Transverse colon (tissue), 4 donors: ENCODE measurements at regions not wholly inside any gene's neighbourhood (a gene's known extent, or its start where the extent isn't known, plus 50 kb on each side); places are given as distances from the start of the nearest gene placed in this dataset.

Source experiments
- EP300 ChIP-seq: sonication (generic); formaldehyde crosslinking; IDR thresholded peaks from one replicate; pipeline ENCODE4 v1.6.1; 2017; ENCODE audit warnings: antibody characterized with exemption, low read depth
- POLR2A ChIP-seq: fragments of 450-650 bp; IDR thresholded peaks from one replicate; pipeline ENCODE4 v1.6.1; 2016; ENCODE audit warnings: antibody characterized with exemption, mild to moderate bottlenecking, moderate library complexity
- POLR2AphosphoS5 ChIP-seq, 3 donors: sonication (generic); formaldehyde crosslinking; IDR thresholded peaks; one replicate each; pipeline ENCODE4 v1.6.1; 2016; ENCODE audit warnings: antibody characterized with exemption in 3 of 3
- TF ChIP-seq, protein P1 (sequence below), 5 experiments: fragments of 200-600 bp in 3 of 5; fragments of 450-650 bp in 2 of 5; sonication (generic) in 3 of 5; IDR thresholded peaks; 1 replicate in 2 of 5; 2 replicates in 3 of 5; pipeline ENCODE4 v1.5.1; 2016 to 2017; ENCODE audit warnings: antibody characterized with exemption in 5 of 5, inconsistent platforms in 3 of 5, mild to moderate bottlenecking in 2 of 5, moderate library complexity in 1 of 5

DNA sequence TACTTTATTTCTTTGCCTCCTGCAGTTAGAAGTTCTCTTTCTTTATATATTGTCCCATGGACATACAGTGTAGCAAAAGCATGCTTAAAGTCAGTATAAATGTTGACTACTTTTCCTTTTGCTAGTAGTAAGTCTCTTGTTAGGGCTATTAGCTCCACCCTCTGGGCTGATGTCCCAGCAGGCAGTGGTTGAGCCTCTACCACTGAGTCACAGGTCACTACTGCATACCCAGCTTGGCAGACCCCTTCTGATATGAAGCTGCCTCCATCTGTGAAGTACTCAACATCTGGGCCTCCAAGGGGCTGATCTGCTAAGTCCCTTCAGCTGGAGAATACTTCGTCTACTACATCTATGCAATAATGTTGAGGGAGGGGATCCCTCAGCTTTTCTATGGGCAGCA lies 61.0 kb upstream of the SLC35G4 start:
- TF ChIP-seq, protein P1, sequence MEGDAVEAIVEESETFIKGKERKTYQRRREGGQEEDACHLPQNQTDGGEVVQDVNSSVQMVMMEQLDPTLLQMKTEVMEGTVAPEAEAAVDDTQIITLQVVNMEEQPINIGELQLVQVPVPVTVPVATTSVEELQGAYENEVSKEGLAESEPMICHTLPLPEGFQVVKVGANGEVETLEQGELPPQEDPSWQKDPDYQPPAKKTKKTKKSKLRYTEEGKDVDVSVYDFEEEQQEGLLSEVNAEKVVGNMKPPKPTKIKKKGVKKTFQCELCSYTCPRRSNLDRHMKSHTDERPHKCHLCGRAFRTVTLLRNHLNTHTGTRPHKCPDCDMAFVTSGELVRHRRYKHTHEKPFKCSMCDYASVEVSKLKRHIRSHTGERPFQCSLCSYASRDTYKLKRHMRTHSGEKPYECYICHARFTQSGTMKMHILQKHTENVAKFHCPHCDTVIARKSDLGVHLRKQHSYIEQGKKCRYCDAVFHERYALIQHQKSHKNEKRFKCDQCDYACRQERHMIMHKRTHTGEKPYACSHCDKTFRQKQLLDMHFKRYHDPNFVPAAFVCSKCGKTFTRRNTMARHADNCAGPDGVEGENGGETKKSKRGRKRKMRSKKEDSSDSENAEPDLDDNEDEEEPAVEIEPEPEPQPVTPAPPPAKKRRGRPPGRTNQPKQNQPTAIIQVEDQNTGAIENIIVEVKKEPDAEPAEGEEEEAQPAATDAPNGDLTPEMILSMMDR (IDR thresholded peaks at IDR 0.05): no peak
- TF ChIP-seq POLR2AphosphoS5 (IDR thresholded peaks at IDR 0.05) (no peak), EP300 (no peak), POLR2A (no peak)
